ENCODE measurements at regions not wholly inside any gene's neighbourhood (a gene's known extent, or its start where the extent isn't known, plus 50 kb on each side); places are given as distances from the start of the nearest gene placed in this dataset.

- peak overlapping the region; percentile 8 for H3K4me3 ChIP-seq
- H3K4me1 ChIP-seq (ENCODE audit: control insufficient read depth in 1 of 2, low read depth in 2 of 2) = peaks cover 7 to 41% of the 10 kb centered on the region in 2 donors
These were observed 214.4 kb upstream of the ACTBL2 start for GRCh38 chr5:57696825-57697570.

DNA sequence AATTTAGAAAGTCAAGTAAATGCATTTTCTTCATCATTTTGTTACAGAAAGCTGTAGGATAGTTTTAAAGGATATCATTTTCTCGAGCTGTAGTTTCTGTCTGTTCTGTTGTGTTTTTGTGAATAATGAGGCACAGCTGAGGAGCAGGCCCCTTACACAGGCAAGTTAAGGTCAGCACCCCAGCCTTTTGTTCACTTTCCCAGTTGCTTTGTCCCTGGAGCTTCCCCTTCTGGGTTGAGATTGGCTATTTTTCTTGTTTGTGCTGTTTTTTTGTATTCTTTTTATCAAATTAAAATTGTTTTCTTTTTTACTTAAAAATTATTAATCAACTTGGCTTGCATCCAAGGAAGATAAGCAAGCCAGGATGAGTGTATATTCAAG lies 213.8 kb upstream of the ACTBL2 start:
- no peaks in the 10 kb centered on the region for H3K36me3 ChIP-seq
- peak overlapping the region in 1 of 2 donors; percentile 42 for H3K27ac ChIP-seq
- no peak overlapping the region for H3K4me3 ChIP-seq
- peaks cover 7 to 41% of the 10 kb centered on the region in 2 donors for H3K4me1 ChIP-seq (ENCODE audit: control insufficient read depth in 1 of 2, low read depth in 2 of 2)
- no peaks in the 10 kb centered on the region for H3K27me3 ChIP-seq (replicated peaks; ENCODE audit: insufficient read depth)
- ATAC-seq (ENCODE audit: insufficient number of reproducible peaks, low FRiP score, low read depth) (no peak), DNase-seq (ENCODE audit: low spot score) (no peak)
- no peaks in the 10 kb centered on the region for H3K9me3 ChIP-seq
- no peak for TF ChIP-seq CTCF (IDR thresholded peaks at IDR 0.05)

More at GRCh38 chr5:57696825-57697570, 214.4 kb upstream of the ACTBL2 start:
- Histone ChIP-seq H3K36me3 (no peaks in the 10 kb centered on the region), H3K9me3 (no peaks in the 10 kb centered on the region), H3K27ac (peak overlapping the region; percentile 42 to 49), H3K27me3 (replicated peaks; ENCODE audit: insufficient read depth) (no peaks in the 10 kb centered on the region)
- ATAC-seq (ENCODE audit: insufficient number of reproducible peaks, low FRiP score, low read depth) (no peak), DNase-seq (ENCODE audit: low spot score) (no peak)
- no peak for TF ChIP-seq CTCF (IDR thresholded peaks at IDR 0.05)

- Histone ChIP-seq H3K4me3 (no peak overlapping the region), H3K9me3 (no peaks in the 10 kb centered on the region), H3K27me3 (replicated peaks; ENCODE audit: insufficient read depth) (no peaks in the 10 kb centered on the region), H3K36me3 (no peaks in the 10 kb centered on the region), H3K4me1 (ENCODE audit: control insufficient read depth in 1 of 2, low read depth in 2 of 2) (peaks cover 7 to 41% of the 10 kb centered on the region in 2 donors), H3K27ac (peak overlapping the region in 1 of 2 donors; percentile 42)
- no peak for ATAC-seq (ENCODE audit: insufficient number of reproducible peaks, low FRiP score, low read depth)
- TF ChIP-seq CTCF (IDR thresholded peaks at IDR 0.05) = no peak
- DNase-seq (ENCODE audit: low spot score) = no peak
These were observed 213.2 kb upstream of the ACTBL2 start for GRCh38 chr5:57695706-57696388.

- no peak for TF ChIP-seq CTCF (IDR thresholded peaks at IDR 0.05)
- Histone ChIP-seq H3K4me3 (no peak overlapping the region), H3K4me1 (ENCODE audit: control insufficient read depth in 1 of 2, low read depth in 2 of 2) (peaks cover 7 to 41% of the 10 kb centered on the region in 2 donors), H3K27ac (peak overlapping the region in 1 of 2 donors; percentile 27), H3K36me3 (no peaks in the 10 kb centered on the region), H3K9me3 (no peaks in the 10 kb centered on the region), H3K27me3 (replicated peaks; ENCODE audit: insufficient read depth) (no peaks in the 10 kb centered on the region)
- ATAC-seq (ENCODE audit: insufficient number of reproducible peaks, low FRiP score, low read depth) = no peak
- no peak for DNase-seq (ENCODE audit: low spot score)
These were observed 212.6 kb upstream of the ACTBL2 start for GRCh38 chr5:57695179-57695578.

DNA sequence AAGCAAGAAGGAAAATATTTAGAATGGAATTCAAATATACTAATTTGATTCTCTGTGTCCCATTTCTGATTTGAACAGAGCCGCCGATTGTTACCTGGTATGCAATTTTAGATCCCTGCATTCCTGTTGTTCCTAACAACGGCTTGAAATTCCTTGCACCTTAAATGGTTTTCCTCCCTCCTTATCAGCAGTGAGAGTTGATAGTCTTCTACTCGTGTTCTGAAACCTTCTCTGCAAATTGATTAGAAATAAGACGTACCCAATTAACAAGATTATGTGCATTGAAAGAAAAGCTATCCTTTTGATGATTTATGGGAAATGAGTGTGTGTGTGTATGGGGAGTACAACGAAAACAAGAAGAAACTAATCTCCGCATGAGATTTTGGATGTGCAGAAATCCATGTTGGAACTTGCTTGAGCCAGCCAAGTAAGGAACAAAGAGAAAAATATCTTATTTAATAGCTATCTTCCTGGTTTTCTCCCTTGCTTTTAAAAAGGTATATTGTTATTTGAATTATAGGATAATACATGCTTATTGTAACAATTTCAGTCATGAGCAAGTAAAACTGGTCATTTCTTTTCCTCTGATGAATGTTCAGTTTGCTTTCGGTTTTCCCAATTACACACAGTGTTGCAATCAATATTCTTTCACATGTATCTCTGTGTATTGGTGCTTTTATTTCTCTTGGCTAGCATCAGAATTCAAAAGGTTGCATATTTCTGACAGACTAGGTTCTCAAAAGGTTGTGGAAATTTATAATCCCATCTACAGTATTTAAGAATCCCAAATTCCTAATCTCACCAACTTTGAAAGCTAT lies 211.1 kb upstream of the ACTBL2 start:
- ATAC-seq (ENCODE audit: insufficient number of reproducible peaks, low FRiP score, low read depth) = no peak

More for the DNA sequence above, 211.1 kb upstream of the ACTBL2 start:
- DNase-seq (ENCODE audit: low spot score) = no peak
- Histone ChIP-seq H3K27me3 (replicated peaks; ENCODE audit: insufficient read depth) (no peaks in the 10 kb centered on the region), H3K4me3 (no peak overlapping the region), H3K4me1 (ENCODE audit: control insufficient read depth in 1 of 2, low read depth in 2 of 2) (peaks cover 7 to 41% of the 10 kb centered on the region in 2 donors), H3K9me3 (no peaks in the 10 kb centered on the region), H3K27ac (peak overlapping the region in 1 of 2 donors; percentile 68), H3K36me3 (no peaks in the 10 kb centered on the region)
- no peak for TF ChIP-seq CTCF (IDR thresholded peaks at IDR 0.05)
